ENCODE measurements at regions not wholly inside any gene's neighbourhood (a gene's known extent, or its start where the extent isn't known, plus 50 kb on each side); places are given as distances from the start of the nearest gene placed in this dataset.

DNA sequence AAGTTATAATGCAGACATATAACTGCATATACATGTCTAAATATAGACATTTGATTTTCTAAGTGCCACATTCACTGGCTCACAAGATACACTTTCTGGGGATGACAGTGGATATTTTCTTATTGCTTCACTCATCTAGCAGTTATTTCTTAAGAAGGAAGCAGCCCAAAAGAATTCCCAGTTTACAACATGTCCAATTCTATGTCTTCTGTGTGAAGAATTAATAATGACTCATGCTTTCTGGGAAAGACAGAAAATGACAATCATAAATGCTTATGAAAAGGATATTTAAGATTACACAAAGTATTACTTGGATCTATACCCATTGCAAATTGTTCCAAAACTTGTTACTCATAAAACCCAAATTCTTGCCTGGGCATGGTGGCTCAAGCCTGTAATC is 543.4 kb downstream of the SUCLA2 start:
- TF ChIP-seq, protein P1, sequence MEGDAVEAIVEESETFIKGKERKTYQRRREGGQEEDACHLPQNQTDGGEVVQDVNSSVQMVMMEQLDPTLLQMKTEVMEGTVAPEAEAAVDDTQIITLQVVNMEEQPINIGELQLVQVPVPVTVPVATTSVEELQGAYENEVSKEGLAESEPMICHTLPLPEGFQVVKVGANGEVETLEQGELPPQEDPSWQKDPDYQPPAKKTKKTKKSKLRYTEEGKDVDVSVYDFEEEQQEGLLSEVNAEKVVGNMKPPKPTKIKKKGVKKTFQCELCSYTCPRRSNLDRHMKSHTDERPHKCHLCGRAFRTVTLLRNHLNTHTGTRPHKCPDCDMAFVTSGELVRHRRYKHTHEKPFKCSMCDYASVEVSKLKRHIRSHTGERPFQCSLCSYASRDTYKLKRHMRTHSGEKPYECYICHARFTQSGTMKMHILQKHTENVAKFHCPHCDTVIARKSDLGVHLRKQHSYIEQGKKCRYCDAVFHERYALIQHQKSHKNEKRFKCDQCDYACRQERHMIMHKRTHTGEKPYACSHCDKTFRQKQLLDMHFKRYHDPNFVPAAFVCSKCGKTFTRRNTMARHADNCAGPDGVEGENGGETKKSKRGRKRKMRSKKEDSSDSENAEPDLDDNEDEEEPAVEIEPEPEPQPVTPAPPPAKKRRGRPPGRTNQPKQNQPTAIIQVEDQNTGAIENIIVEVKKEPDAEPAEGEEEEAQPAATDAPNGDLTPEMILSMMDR (IDR thresholded peaks at IDR 0.05) = no peak
- no peak for TF ChIP-seq ZFX (IDR thresholded peaks at IDR 0.05; ENCODE audit: borderline replicate concordance)

All from 22Rv1 (cell line).